ENCODE measurements at regions not wholly inside any gene's neighbourhood (a gene's known extent, or its start where the extent isn't known, plus 50 kb on each side); places are given as distances from the start of the nearest gene placed in this dataset.

GRCh38 chr10:20508921-20509320, 388.2 kb downstream of the NEBL start:
- H3K4me3 ChIP-seq = no peak overlapping the region
- H3K4me1 ChIP-seq = no peaks in the 10 kb centered on the region
- intact Hi-C loops (cut with DNase I) = no loop called here
- H3K36me3 ChIP-seq = no peaks in the 10 kb centered on the region
- no peaks in the 10 kb centered on the region for H3K27me3 ChIP-seq
- no peaks in the 10 kb centered on the region for H3K9me3 ChIP-seq
- no peak overlapping the region for H3K27ac ChIP-seq
- ATAC-seq (peak; percentile 62), DNase-seq (no peak)
- TF ChIP-seq CTCF (IDR thresholded peaks at IDR 0.05) = no peak

- no peak for ATAC-seq
Measured at GRCh38 chr10:20502903-20503585, 394.1 kb downstream of the NEBL start.

GRCh38 chr10:20494474-20494873, 402.6 kb downstream of the NEBL start:
- DNase-seq = no peak
- peaks cover 0 to 34% of the 10 kb centered on the region in 2 donors for H3K9me3 ChIP-seq
- no peak overlapping the region for H3K27ac ChIP-seq
- H3K36me3 ChIP-seq = no peaks in the 10 kb centered on the region
- intact Hi-C loops (cut with DNase I) = no loop called here
- H3K4me3 ChIP-seq = no peak overlapping the region
- no peaks in the 10 kb centered on the region for H3K4me1 ChIP-seq
- no peak for TF ChIP-seq CTCF (IDR thresholded peaks at IDR 0.05)
- ATAC-seq = no peak
- H3K27me3 ChIP-seq = no peaks in the 10 kb centered on the region

More at GRCh38 chr10:20502903-20503585, 394.1 kb downstream of the NEBL start:
- Histone ChIP-seq H3K9me3 (peaks cover 0 to 3% of the 10 kb centered on the region in 2 donors), H3K4me1 (no peaks in the 10 kb centered on the region), H3K27me3 (no peaks in the 10 kb centered on the region), H3K36me3 (no peaks in the 10 kb centered on the region), H3K4me3 (no peak overlapping the region), H3K27ac (no peak overlapping the region)
- no peak for DNase-seq
- intact Hi-C loops (cut with DNase I) = no loop called here
- TF ChIP-seq CTCF (IDR thresholded peaks at IDR 0.05) = no peak

- no peak overlapping the region for H3K4me3 ChIP-seq
- no peak for TF ChIP-seq CTCF (IDR thresholded peaks at IDR 0.05)
- H3K9me3 ChIP-seq = peaks cover 0 to 33% of the 10 kb centered on the region in 2 donors
- DNase-seq (no peak), ATAC-seq (no peak)
- no peak overlapping the region for H3K27ac ChIP-seq
- H3K27me3 ChIP-seq = no peaks in the 10 kb centered on the region
- intact Hi-C loops (cut with DNase I) = no loop called here
- no peaks in the 10 kb centered on the region for H3K4me1 ChIP-seq
- H3K36me3 ChIP-seq = no peaks in the 10 kb centered on the region
Measured at GRCh38 chr10:20492447-20492846, 404.7 kb downstream of the NEBL start.

GRCh38 chr10:20489961-20490360, 407.1 kb downstream of the NEBL start:
- peaks cover 0 to 26% of the 10 kb centered on the region in 2 donors for H3K9me3 ChIP-seq
- intact Hi-C loops (cut with DNase I) = no loop called here
- no peak overlapping the region for H3K4me3 ChIP-seq
- no peak overlapping the region for H3K27ac ChIP-seq
- no peaks in the 10 kb centered on the region for H3K36me3 ChIP-seq
- ATAC-seq = no peak
- DNase-seq = no peak
- TF ChIP-seq CTCF (IDR thresholded peaks at IDR 0.05) = no peak
- H3K27me3 ChIP-seq = no peaks in the 10 kb centered on the region
- no peaks in the 10 kb centered on the region for H3K4me1 ChIP-seq

All from left lung (tissue), 4 donors.